ENCODE measurements at regions not wholly inside any gene's neighbourhood (a gene's known extent, or its start where the extent isn't known, plus 50 kb on each side); places are given as distances from the start of the nearest gene placed in this dataset.
"Not testable (repeated sequence)": the region's sequence is repeated elsewhere in the genome, so short reads cannot be mapped to it uniquely, and the experiment has no call there.

DNA sequence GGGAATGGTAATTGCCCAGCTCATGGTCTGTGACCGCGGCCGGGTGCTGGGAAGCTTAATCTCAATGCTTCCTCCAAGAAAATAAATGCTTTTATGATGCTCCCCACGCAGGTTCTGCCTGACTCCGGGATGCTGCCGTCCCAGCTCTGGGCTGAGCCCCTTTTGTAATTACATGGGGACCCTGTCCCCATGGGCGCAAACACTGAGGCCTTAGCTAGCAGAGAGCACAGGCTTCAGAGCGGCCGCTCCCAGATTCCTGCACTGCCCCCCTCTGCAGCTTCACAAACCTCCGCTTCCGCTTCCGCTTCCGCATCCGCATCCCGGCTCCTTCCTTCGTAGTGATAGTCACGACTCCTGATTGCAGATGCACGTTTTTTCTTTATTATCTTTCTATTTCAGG lies 129.5 kb downstream of the KIF26A start (continued):
- no peak for TF ChIP-seq TCF7L2 (IDR thresholded peaks at IDR 0.05; ENCODE audit: borderline replicate concordance, extremely low read depth, insufficient read depth, insufficient read length)
- TF ChIP-seq SP1 (IDR thresholded peaks at IDR 0.05; ENCODE audit: low read depth), result no peak
- TF ChIP-seq SIN3A (IDR thresholded peaks at IDR 0.05; ENCODE audit: low read depth), result no peak
- no peak for TF ChIP-seq ZNF274 (IDR thresholded peaks at IDR 0.05; ENCODE audit: low read depth, low read length)
- no peak for TF ChIP-seq CEBPB (IDR thresholded peaks at IDR 0.05; ENCODE audit: low read depth)

DNA sequence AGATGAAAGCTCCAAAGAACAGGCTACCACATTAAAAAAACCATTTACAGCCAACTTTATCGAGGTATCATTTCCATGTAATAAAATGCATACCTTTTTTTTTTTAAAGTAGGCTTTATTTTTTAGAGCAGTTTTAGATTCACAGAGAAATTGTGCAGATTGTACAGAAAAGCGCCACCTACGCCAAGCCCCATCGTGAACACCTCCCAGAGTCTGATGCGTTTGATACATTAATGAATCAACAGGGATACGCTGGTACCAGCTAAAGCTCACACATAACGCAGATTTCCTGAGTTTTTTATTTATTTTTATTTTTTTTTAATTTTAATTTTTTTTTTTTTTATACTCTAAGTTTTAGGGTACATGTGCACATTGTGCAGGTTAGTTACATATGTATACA lies 129.9 kb downstream of the KIF26A start:
- ChIA-PET POLR2A (no interaction called here), RAD21 (ENCODE audit: low non-redundant PET in 1 of 2, low total read pairs in 2 of 2, uncharacterized antibody in 2 of 2, unreplicated experiment in 2 of 2) (no interaction called here), CTCF (no interaction called here)
- Histone ChIP-seq H3K4me3 (replicated peaks in 1 of 2; ENCODE audit: low read depth in 1 of 2, low read length in 2 of 2) (no peak overlapping the region), H3K27me3 (ENCODE audit: insufficient read depth, low read length) (no peaks in the 10 kb centered on the region), H3K4me1 (ENCODE audit: control insufficient read depth in 1 of 2, insufficient read depth in 2 of 2, low read length in 2 of 2) (no peaks in the 10 kb centered on the region), H3K9me2 (ENCODE audit: insufficient read depth) (no peaks in the 10 kb centered on the region), H3K9ac (ENCODE audit: low read length) (no peak overlapping the region), H3K36me3 (ENCODE audit: control insufficient read depth in 1 of 2, insufficient read depth in 2 of 2, low read length in 2 of 2) (no peaks in the 10 kb centered on the region), H3K27ac (ENCODE audit: low read depth, low read length) (no peak overlapping the region), H2AFZ (ENCODE audit: low read depth, low read length, poor library complexity, severe bottlenecking) (no peak overlapping the region), H3K4me2 (ENCODE audit: low read length) (no peak overlapping the region), H3K9me3 (ENCODE audit: control insufficient read depth in 1 of 2, insufficient read depth in 1 of 2, low read depth in 1 of 2, low read length in 2 of 2) (no peaks in the 10 kb centered on the region), H3K79me2 (ENCODE audit: insufficient read depth, low read length) (no peaks in the 10 kb centered on the region), H4K20me1 (ENCODE audit: insufficient read depth) (no peaks in the 10 kb centered on the region)
- TF ChIP-seq JUND (IDR thresholded peaks at IDR 0.05) (no peak), YY1 (IDR thresholded peaks at IDR 0.05; ENCODE audit: extremely low read depth, insufficient replicate concordance, low read depth, low read length) (no peak), EGR1 (IDR thresholded peaks at IDR 0.05; ENCODE audit: low read depth) (no peak)
- DNase-seq (ENCODE audit: low read depth, low spot score) (no peak), ATAC-seq (no peak)
- intact Hi-C loops (cut with micrococcal nuclease), result no loop called here
- no TSS peak for BruUV-seq (replicated peaks)

DNA sequence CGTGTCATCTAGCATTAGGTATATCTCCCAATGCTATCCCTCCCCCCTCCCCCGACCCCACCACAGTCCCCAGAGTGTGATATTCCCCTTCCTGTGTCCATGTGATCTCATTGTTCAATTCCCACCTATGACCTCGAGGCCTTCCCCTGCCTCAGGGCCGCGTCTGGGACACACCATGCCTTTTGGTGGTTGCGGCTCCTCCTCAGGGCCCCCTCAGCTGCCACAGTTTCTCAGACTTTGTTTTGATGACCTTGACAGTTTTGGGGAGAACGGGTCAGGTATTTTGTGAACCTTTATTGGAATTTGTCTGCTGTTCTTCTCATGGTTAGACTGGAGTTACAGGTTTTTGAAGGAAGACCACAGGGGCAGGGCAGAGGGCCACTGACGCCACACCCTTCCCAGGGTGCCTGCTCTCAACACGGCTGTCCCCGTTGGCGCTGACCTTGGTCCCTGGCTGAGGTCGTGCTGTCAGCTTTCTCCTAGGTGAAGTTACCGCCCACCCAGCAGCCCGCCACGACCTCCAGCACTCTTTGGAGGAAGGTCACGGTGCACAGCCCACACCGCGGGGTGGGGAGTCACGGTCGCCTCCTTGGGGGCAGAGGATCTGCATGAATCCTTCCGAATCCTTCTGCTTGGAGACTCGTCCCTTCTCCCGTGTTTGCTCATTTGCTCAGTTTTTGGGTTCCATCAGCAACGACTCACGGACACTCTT lies 130.5 kb downstream of the KIF26A start:
- no peaks in the 10 kb centered on the region for H3K9me2 ChIP-seq (ENCODE audit: insufficient read depth)
- no peak overlapping the region for H3K4me3 ChIP-seq (replicated peaks in 1 of 2; ENCODE audit: low read depth in 1 of 2, low read length in 2 of 2)
- no TSS peak for BruUV-seq (replicated peaks)
- ChIA-PET CTCF (no interaction called here), RAD21 (ENCODE audit: low non-redundant PET in 1 of 2, low total read pairs in 2 of 2, uncharacterized antibody in 2 of 2, unreplicated experiment in 2 of 2) (no interaction called here), POLR2A (no interaction called here)
- ATAC-seq (no peak), DNase-seq (ENCODE audit: low read depth, low spot score) (no peak)
- no peaks in the 10 kb centered on the region for H3K27me3 ChIP-seq (ENCODE audit: insufficient read depth, low read length)
- no peaks in the 10 kb centered on the region for H3K9me3 ChIP-seq (ENCODE audit: control insufficient read depth in 1 of 2, insufficient read depth in 1 of 2, low read depth in 1 of 2, low read length in 2 of 2)
- no peak overlapping the region for H3K9ac ChIP-seq (ENCODE audit: low read length)
- intact Hi-C loops (cut with micrococcal nuclease), result no loop called here
- no peak overlapping the region for H3K4me2 ChIP-seq (ENCODE audit: low read length)
- H4K20me1 ChIP-seq (ENCODE audit: insufficient read depth), result no peaks in the 10 kb centered on the region
- H2AFZ ChIP-seq (ENCODE audit: low read depth, low read length, poor library complexity, severe bottlenecking), result no peak overlapping the region
- no peak overlapping the region for H3K27ac ChIP-seq (ENCODE audit: low read depth, low read length)
- no peaks in the 10 kb centered on the region for H3K79me2 ChIP-seq (ENCODE audit: insufficient read depth, low read length)
- TF ChIP-seq, protein P1, sequence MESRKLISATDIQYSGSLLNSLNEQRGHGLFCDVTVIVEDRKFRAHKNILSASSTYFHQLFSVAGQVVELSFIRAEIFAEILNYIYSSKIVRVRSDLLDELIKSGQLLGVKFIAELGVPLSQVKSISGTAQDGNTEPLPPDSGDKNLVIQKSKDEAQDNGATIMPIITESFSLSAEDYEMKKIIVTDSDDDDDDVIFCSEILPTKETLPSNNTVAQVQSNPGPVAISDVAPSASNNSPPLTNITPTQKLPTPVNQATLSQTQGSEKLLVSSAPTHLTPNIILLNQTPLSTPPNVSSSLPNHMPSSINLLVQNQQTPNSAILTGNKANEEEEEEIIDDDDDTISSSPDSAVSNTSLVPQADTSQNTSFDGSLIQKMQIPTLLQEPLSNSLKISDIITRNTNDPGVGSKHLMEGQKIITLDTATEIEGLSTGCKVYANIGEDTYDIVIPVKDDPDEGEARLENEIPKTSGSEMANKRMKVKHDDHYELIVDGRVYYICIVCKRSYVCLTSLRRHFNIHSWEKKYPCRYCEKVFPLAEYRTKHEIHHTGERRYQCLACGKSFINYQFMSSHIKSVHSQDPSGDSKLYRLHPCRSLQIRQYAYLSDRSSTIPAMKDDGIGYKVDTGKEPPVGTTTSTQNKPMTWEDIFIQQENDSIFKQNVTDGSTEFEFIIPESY (IDR thresholded peaks at IDR 0.05; ENCODE audit: extremely low read depth, insufficient replicate concordance, low read length), result no peak
- no peaks in the 10 kb centered on the region for H3K4me1 ChIP-seq (ENCODE audit: control insufficient read depth in 1 of 2, insufficient read depth in 2 of 2, low read length in 2 of 2)
- no peaks in the 10 kb centered on the region for H3K36me3 ChIP-seq (ENCODE audit: control insufficient read depth in 1 of 2, insufficient read depth in 2 of 2, low read length in 2 of 2)

DNA sequence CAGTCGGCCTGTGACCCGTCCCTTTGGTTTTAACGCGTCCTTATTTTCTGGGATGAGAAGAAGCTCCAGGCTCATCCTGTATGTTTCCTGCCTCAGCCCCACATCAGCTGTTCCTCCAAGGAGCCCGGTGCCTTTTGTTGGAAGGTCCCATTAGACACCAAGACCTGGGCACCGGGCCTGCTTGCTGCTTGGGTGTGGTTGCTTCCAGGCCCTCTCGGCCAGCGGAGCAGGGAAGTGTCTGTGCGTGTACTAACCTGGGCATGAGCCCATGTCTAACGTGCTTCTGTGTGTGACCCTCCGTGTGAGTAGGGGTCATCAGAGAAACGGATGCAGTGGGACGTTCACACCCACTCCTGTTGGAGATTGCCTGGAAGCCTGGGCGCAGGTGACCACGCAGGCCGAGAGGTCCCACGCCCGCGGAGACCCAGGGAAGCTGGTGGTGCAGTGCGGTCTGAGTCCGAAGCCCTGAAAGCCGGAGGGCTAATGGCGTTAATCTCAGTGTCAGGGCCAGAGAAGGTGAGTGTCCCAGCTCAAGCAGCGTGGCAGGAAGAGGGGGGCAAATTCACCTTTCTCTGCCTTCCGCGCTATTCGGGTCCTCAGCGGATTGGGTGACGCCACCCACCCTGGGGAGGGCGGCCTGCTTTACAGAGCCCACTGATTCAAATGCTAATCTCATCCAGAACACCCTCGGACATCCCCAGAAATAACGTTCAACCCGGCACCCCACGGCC lies 131.3 kb downstream of the KIF26A start:
- H3K9me3 ChIP-seq (ENCODE audit: control insufficient read depth in 1 of 2, insufficient read depth in 1 of 2, low read depth in 1 of 2, low read length in 2 of 2); H3K27me3 ChIP-seq (ENCODE audit: insufficient read depth, low read length); H3K36me3 ChIP-seq (ENCODE audit: control insufficient read depth in 1 of 2, insufficient read depth in 2 of 2, low read length in 2 of 2); H2AFZ ChIP-seq (ENCODE audit: low read depth, low read length, poor library complexity, severe bottlenecking); ATAC-seq; H4K20me1 ChIP-seq (ENCODE audit: insufficient read depth); H3K4me2 ChIP-seq (ENCODE audit: low read length); H3K79me2 ChIP-seq (ENCODE audit: insufficient read depth, low read length); H3K27ac ChIP-seq (ENCODE audit: low read depth, low read length); CTCF ChIA-PET; intact Hi-C loops (cut with micrococcal nuclease); POLR2A ChIA-PET; DNase-seq (ENCODE audit: low read depth, low spot score); RAD21 ChIA-PET (ENCODE audit: low non-redundant PET in 1 of 2, low total read pairs in 2 of 2, uncharacterized antibody in 2 of 2, unreplicated experiment in 2 of 2); H3K9me2 ChIP-seq (ENCODE audit: insufficient read depth); H3K9ac ChIP-seq (ENCODE audit: low read length); BruUV-seq (replicated peaks); H3K4me3 ChIP-seq (replicated peaks in 1 of 2; ENCODE audit: low read depth in 1 of 2, low read length in 2 of 2); H3K4me1 ChIP-seq (ENCODE audit: control insufficient read depth in 1 of 2, insufficient read depth in 2 of 2, low read length in 2 of 2): not testable (repeated sequence)
